Ovary (tissue), 7 donors: ENCODE measurements at regions not wholly inside any gene's neighbourhood (a gene's known extent, or its start where the extent isn't known, plus 50 kb on each side); places are given as distances from the start of the nearest gene placed in this dataset.

Experiments
- DNase-seq, 5 donors: peaks; one replicate each; pipeline ENCODE4 v3.0.0-alpha.2; 2019 to 2020
- H3K27ac ChIP-seq, 2 donors: fragments of 200-600 bp; one replicate each; pipeline versions ENCODE4 v1.5.1 to v1.8.0; 2019 to 2022
- H3K27me3 ChIP-seq: fragments of 200-600 bp; one replicate; pipeline ENCODE4 v1.8.0; 2022
- H3K36me3 ChIP-seq: fragments of 200-600 bp; sonication (generic); one replicate; pipeline ENCODE4 v1.5.1; 2019
- H3K4me1 ChIP-seq: one replicate; pipeline ENCODE4 v1.8.1; 2013; ENCODE audit warnings: mild to moderate bottlenecking, moderate library complexity; ENCODE audit not compliant: insufficient read depth
- H3K4me3 ChIP-seq: fragments of 200-600 bp; sonication (generic); one replicate; pipeline ENCODE4 v1.5.1; 2017
- H3K9me3 ChIP-seq, 2 donors: fragments of 200-600 bp in 1 of 2; sonication (generic) in 1 of 2; one replicate each; pipeline versions ENCODE4 v1.5.1 to v1.8.1; 2013 to 2019; ENCODE audit warnings: mild to moderate bottlenecking in 1 of 2, moderate library complexity in 1 of 2
- CTCF ChIP-seq, 3 donors: fragments of 450-650 bp in 2 of 3; fragments of 200-600 bp in 1 of 3; IDR thresholded peaks; one replicate each; pipeline versions ENCODE4 v1.5.1 to v1.8.0; 2016 to 2022; ENCODE audit warnings: antibody characterized with exemption in 3 of 3, mild to moderate bottlenecking in 1 of 3
- EP300 ChIP-seq: sonication (generic); formaldehyde crosslinking; IDR thresholded peaks from one replicate; pipeline ENCODE4 v1.6.1; 2017; ENCODE audit warnings: antibody characterized with exemption
- POLR2A ChIP-seq: fragments of 450-650 bp; IDR thresholded peaks from one replicate; pipeline ENCODE4 v1.6.1; 2017; ENCODE audit warnings: antibody characterized with exemption, mild to moderate bottlenecking, moderate library complexity
- WGBS, 3 donors: extraction: QIAGEN DNeasy Blood & Tissue Kit in 1 of 3; methylation state at CpG; one replicate each; pipeline versions ENCODE4 v1.1.5 to v1.1.7; 2013 to 2017; 5-methylcytosine and 5-hydroxymethylcytosine counted together
- intact Hi-C, 4 donors: fragments of 100-400 bp; cut with DNase I; formaldehyde crosslinking; loops; one replicate each; pipeline versions ENCODE4 v1.11.0 to v1.15.1; 2022 to 2023
- donor health status: DM: no; HTN: no; CAD: no; lungs with moderate emphysema.
- donor health status: DM: no; HTN: no; CAD: no.
- donor health status: Bipolar disorder and iron deficiency.
- donor health status: DM: no; HTN: no; CAD: no.
- donor health status: DM: yes; HTN: yes; CAD: no.

- Histone ChIP-seq H3K4me3 (no peak overlapping the region), H3K27me3 (no peaks in the 10 kb centered on the region), H3K27ac (no peak overlapping the region), H3K36me3 (no peaks in the 10 kb centered on the region), H3K9me3 (no peaks in the 10 kb centered on the region), H3K4me1 (peaks cover 6% of the 10 kb centered on the region)
- TF ChIP-seq POLR2A, result no peak
- no peak for TF ChIP-seq CTCF (IDR thresholded peaks at IDR 0.05)
- TF ChIP-seq EP300, result no peak
- WGBS, 3 donors, result 85 to 86% (median 85%) methylated on average over 3 of the region's 3 CpGs
- intact Hi-C loops, result no loop called here
- no peak for DNase-seq
Measured at GRCh38 chr1:14309984-14310383, 288.5 kb upstream of the KAZN start.

- intact Hi-C loops, result no loop called here
- H3K27ac ChIP-seq, result no peak overlapping the region
- no peak overlapping the region for H3K4me3 ChIP-seq
- no peak for DNase-seq
- H3K4me1 ChIP-seq, result peaks cover 6% of the 10 kb centered on the region
- TF ChIP-seq CTCF (IDR thresholded peaks at IDR 0.05) (no peak), POLR2A (no peak), EP300 (no peak)
- WGBS, 3 donors, result 87 to 90% (median 87%) methylated on average over 9 of the region's 9 CpGs
- H3K36me3 ChIP-seq, result no peaks in the 10 kb centered on the region
- no peaks in the 10 kb centered on the region for H3K27me3 ChIP-seq
- H3K9me3 ChIP-seq, result no peaks in the 10 kb centered on the region
Measured at GRCh38 chr1:14310476-14310875, 288.0 kb upstream of the KAZN start.

DNA sequence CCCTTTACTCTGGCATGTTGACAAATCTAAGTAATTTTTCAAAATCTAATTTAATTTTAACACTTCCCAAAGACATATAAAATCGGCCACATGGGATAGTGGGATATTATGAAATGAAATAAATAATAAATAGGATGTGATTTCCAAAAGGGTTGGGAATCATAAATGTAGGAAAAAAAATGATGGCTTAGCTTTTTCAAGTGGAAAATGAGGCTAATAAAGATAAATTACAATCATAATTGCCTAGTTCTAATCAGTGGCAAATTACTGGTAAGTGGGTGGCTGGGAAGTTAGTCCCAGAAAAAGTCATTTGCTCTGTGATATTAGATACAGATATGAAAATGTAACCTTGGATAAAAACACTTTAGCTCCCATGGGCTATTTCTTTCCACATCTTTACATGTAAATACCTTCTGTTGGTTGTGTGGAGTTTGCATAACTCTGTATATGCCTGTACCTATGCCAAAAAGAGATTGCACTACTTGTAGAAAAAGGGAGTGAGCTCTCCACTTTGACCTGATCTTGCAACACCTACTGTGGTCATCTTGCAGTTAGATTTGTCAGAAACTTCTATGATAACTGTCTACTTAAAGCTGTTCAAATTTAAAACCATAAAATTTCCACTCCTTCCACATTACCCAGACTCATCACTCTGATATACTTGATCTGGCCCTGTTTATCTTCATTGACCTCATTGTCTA lies 284.6 kb upstream of the KAZN start:
- WGBS, 3 donors, result 76 to 83% (median 77%) methylated on average over 1 of the region's 1 CpG
- Histone ChIP-seq H3K9me3 (no peaks in the 10 kb centered on the region), H3K27ac (no peak overlapping the region), H3K27me3 (no peaks in the 10 kb centered on the region), H3K36me3 (no peaks in the 10 kb centered on the region), H3K4me1 (no peaks in the 10 kb centered on the region), H3K4me3 (no peak overlapping the region)
- no peak for TF ChIP-seq EP300
- TF ChIP-seq POLR2A, result no peak
- TF ChIP-seq CTCF (IDR thresholded peaks at IDR 0.05), result no peak
- no peak for DNase-seq
- intact Hi-C loops, result no loop called here

DNA sequence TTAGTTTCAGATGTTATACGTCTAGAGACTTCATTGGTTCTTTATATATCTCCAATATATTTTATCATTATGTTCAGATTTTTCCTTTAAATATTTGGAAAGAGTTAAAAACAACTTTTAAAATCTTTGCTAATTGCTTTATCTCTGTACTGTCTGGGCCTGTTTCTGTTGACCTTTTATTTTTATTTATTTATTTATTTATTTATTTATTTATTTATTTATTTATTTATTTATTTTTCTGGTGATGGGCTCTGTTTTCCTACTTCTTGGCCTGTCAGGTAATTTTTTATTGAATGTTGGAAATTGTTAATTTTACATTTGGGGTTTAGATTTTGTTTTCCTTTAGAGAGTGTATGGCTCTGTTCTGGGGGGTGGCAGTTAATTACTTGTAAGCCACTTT lies 279.7 kb upstream of the KAZN start:
- no peaks in the 10 kb centered on the region for H3K36me3 ChIP-seq
- H3K4me3 ChIP-seq, result no peak overlapping the region
- TF ChIP-seq POLR2A (no peak), CTCF (IDR thresholded peaks at IDR 0.05) (no peak), EP300 (no peak)
- no peaks in the 10 kb centered on the region for H3K27me3 ChIP-seq
- intact Hi-C loops, result no loop called here
- no peak overlapping the region for H3K27ac ChIP-seq
- no peak for DNase-seq
- WGBS, 3 donors, result 82 to 95% (median 85%) methylated on average over 1 of the region's 1 CpG
- no peaks in the 10 kb centered on the region for H3K9me3 ChIP-seq
- H3K4me1 ChIP-seq, result no peaks in the 10 kb centered on the region
